ENCODE measurements at regions not wholly inside any gene's neighbourhood (a gene's known extent, or its start where the extent isn't known, plus 50 kb on each side); places are given as distances from the start of the nearest gene placed in this dataset.

GRCh38 chr19:28494461-28494860 is 718.5 kb downstream of the UQCRFS1 start:
- TF ChIP-seq CTCF (IDR thresholded peaks at IDR 0.05) (no peak), CEBPB (IDR thresholded peaks at IDR 0.05) (no peak), HDAC2 (IDR thresholded peaks at IDR 0.05) (no peak), ZNF302 (CRISPR knock-in tag; IDR thresholded peaks at IDR 0.05) (no peak), EP300 (IDR thresholded peaks at IDR 0.05) (no peak), POLR2A (IDR thresholded peaks at IDR 0.05; ENCODE audit: low read length) (no peak), RNF2 (IDR thresholded peaks at IDR 0.05; ENCODE audit: borderline replicate concordance, low read depth) (no peak), SREBF2 (IDR thresholded peaks at IDR 0.05) (no peak), REST (IDR thresholded peaks at IDR 0.05) (no peak), POLR2AphosphoS2 (conservative IDR thresholded peaks at IDR 0.05; ENCODE audit: low read length) (no peak), RFX5 (IDR thresholded peaks at IDR 0.05) (no peak), RCOR1 (IDR thresholded peaks at IDR 0.05; ENCODE audit: low read depth, low read length) (no peak), HOXA7 (CRISPR knock-in tag; IDR thresholded peaks at IDR 0.05) (no peak)

Measured in A549 (cell line).